CD8-positive, alpha-beta memory T cell (primary cell): ENCODE measurements at regions not wholly inside any gene's neighbourhood (a gene's known extent, or its start where the extent isn't known, plus 50 kb on each side); places are given as distances from the start of the nearest gene placed in this dataset.
"Not testable (repeated sequence)": the region's sequence is repeated elsewhere in the genome, so short reads cannot be mapped to it uniquely, and the experiment has no call there.

Experiments used
- CTCF ChIA-PET: fragments of 350-600 bp; sonication (Branson Sonifier 250); formaldehyde crosslinking; loops from one replicate; lab custom pipeline; 2021; ENCODE audit warnings: antibody characterized with exemption; lab: Charles Lee
- POLR2A ChIA-PET: fragments of 350-600 bp; sonication (Branson Sonifier 250); formaldehyde crosslinking; loops from one replicate; lab custom pipeline; 2021; ENCODE audit warnings: antibody characterized with exemption; lab: Charles Lee
- DNase-seq, 5 donors: peaks; one replicate each; pipeline versions ENCODE4 v3.0.0 to v3.0.0-alpha.2; 2020 to 2022; ENCODE audit warnings: mixed read lengths in 1 of 5
- H3K27ac ChIP-seq: one replicate; pipeline ENCODE4 v1.7.0; 2013; ENCODE audit warnings: low read depth, mild to moderate bottlenecking, low read length, moderate library complexity
- H3K27me3 ChIP-seq: 2 replicates; pipeline ENCODE4 v1.7.0; 2013; ENCODE audit warnings: low read length, mild to moderate bottlenecking; ENCODE audit not compliant: insufficient read depth, poor library complexity, severe bottlenecking
- H3K36me3 ChIP-seq: 2 replicates; pipeline ENCODE4 v1.7.0; 2013; ENCODE audit warnings: mild to moderate bottlenecking, low read length, moderate library complexity; ENCODE audit not compliant: insufficient read depth
- H3K4me1 ChIP-seq: 2 replicates; pipeline ENCODE4 v1.7.0; 2013; ENCODE audit warnings: mild to moderate bottlenecking, low read length, moderate library complexity; ENCODE audit not compliant: insufficient read depth
- H3K4me3 ChIP-seq: 2 replicates; pipeline ENCODE4 v1.7.0; 2013; ENCODE audit warnings: mild to moderate bottlenecking, low read length
- H3K9me3 ChIP-seq: 2 replicates; pipeline ENCODE4 v1.7.0; 2013; ENCODE audit warnings: mild to moderate bottlenecking, low read length
- H3K27ac Mint-ChIP-seq, 8 donors: one replicate each; pipeline ENCODE4 v1.8.0; 2020 to 2021; ENCODE audit warnings: mixed read lengths in 8 of 8, mild to moderate bottlenecking in 6 of 8, inconsistent platforms in 3 of 8, moderate library complexity in 3 of 8
- H3K27me3 Mint-ChIP-seq, 2 donors: one replicate each; pipeline ENCODE4 v1.8.0; 2020 to 2021; ENCODE audit warnings: mixed read lengths in 2 of 2, mild to moderate bottlenecking in 1 of 2, moderate library complexity in 1 of 2
- H3K36me3 Mint-ChIP-seq, 3 donors: one replicate each; pipeline ENCODE4 v1.8.0; 2020 to 2021; ENCODE audit warnings: mixed read lengths in 3 of 3, inconsistent platforms in 1 of 3, mild to moderate bottlenecking in 1 of 3
- H3K4me1 Mint-ChIP-seq, 3 donors: one replicate each; pipeline ENCODE4 v1.8.0; 2020 to 2021; ENCODE audit warnings: mixed read lengths in 3 of 3, inconsistent platforms in 1 of 3, mild to moderate bottlenecking in 1 of 3
- H3K4me3 Mint-ChIP-seq, 7 donors: one replicate each; pipeline ENCODE4 v1.8.0; 2020 to 2021; ENCODE audit warnings: mixed read lengths in 7 of 7, mild to moderate bottlenecking in 6 of 7, moderate library complexity in 4 of 7, inconsistent platforms in 2 of 7
- H3K9me3 Mint-ChIP-seq, 5 donors: one replicate each; pipeline ENCODE4 v1.8.0; 2020 to 2022; ENCODE audit warnings: mixed read lengths in 5 of 5, mild to moderate bottlenecking in 3 of 5, moderate library complexity in 2 of 5, inconsistent platforms in 1 of 5

GRCh38 chr14:23896609-23897153 lies 56.9 kb upstream of the DHRS4 start:
- peaks cover 8% of the 10 kb centered on the region for H3K27me3 ChIP-seq
- H3K4me1 Mint-ChIP-seq, result no peaks in the 10 kb centered on the region
- no peaks in the 10 kb centered on the region for H3K4me1 ChIP-seq
- H3K4me3 ChIP-seq, result no peak overlapping the region
- CTCF ChIA-PET, result no interaction called here
- POLR2A ChIA-PET, result no interaction called here
- peaks cover 4 to 47% of the 10 kb centered on the region in 2 donors for H3K27me3 Mint-ChIP-seq
- no peaks in the 10 kb centered on the region for H3K9me3 ChIP-seq
- H3K27ac Mint-ChIP-seq, result no peak overlapping the region
- H3K9me3 Mint-ChIP-seq, result no peaks in the 10 kb centered on the region
- H3K27ac ChIP-seq, result no peak overlapping the region
- H3K36me3 Mint-ChIP-seq, result peaks cover 0 to 7% (median 0%) of the 10 kb centered on the region in 3 donors
- no peak for DNase-seq
- no peaks in the 10 kb centered on the region for H3K36me3 ChIP-seq
- H3K4me3 Mint-ChIP-seq, result no peak overlapping the region

GRCh38 chr14:23897291-23897690 lies 56.3 kb upstream of the DHRS4 start:
- H3K9me3 ChIP-seq, H3K4me3 ChIP-seq, H3K27me3 ChIP-seq, H3K4me1 Mint-ChIP-seq, H3K4me1 ChIP-seq, H3K36me3 ChIP-seq, H3K27ac Mint-ChIP-seq, H3K9me3 Mint-ChIP-seq, H3K4me3 Mint-ChIP-seq, CTCF ChIA-PET, H3K36me3 Mint-ChIP-seq, H3K27ac ChIP-seq, POLR2A ChIA-PET, DNase-seq: not testable (repeated sequence)
- H3K27me3 Mint-ChIP-seq, result peaks cover 4 to 45% of the 10 kb centered on the region in 2 donors

- H3K27ac Mint-ChIP-seq, H3K36me3 Mint-ChIP-seq, CTCF ChIA-PET: not testable (repeated sequence)
These were observed 55.2 kb upstream of the DHRS4 start for GRCh38 chr14:23898359-23898758.

GRCh38 chr14:23899788-23900187 lies 53.8 kb upstream of the DHRS4 start:
- ChIA-PET POLR2A (no interaction called here), CTCF (no interaction called here)
- H3K27me3 Mint-ChIP-seq, result peaks cover 5 to 53% of the 10 kb centered on the region in 2 donors
- peaks cover 0 to 7% (median 0%) of the 10 kb centered on the region in 3 donors for H3K36me3 Mint-ChIP-seq
- Histone ChIP-seq H3K4me3 (no peak overlapping the region), H3K4me1 (no peaks in the 10 kb centered on the region), H3K9me3 (no peaks in the 10 kb centered on the region), H3K27ac (no peak overlapping the region), H3K27me3 (peaks cover 8% of the 10 kb centered on the region), H3K36me3 (no peaks in the 10 kb centered on the region)
- no peak overlapping the region for H3K27ac Mint-ChIP-seq
- no peak for DNase-seq
- H3K9me3 Mint-ChIP-seq, result no peaks in the 10 kb centered on the region
- H3K4me1 Mint-ChIP-seq, result no peaks in the 10 kb centered on the region
- no peak overlapping the region for H3K4me3 Mint-ChIP-seq

More at GRCh38 chr14:23898359-23898758, 55.2 kb upstream of the DHRS4 start:
- H3K27ac ChIP-seq, H3K4me1 Mint-ChIP-seq, H3K4me1 ChIP-seq, H3K4me3 ChIP-seq, H3K27me3 ChIP-seq, H3K4me3 Mint-ChIP-seq, H3K9me3 ChIP-seq, H3K36me3 ChIP-seq, H3K9me3 Mint-ChIP-seq, POLR2A ChIA-PET, DNase-seq: not testable (repeated sequence)
- H3K27me3 Mint-ChIP-seq, result peaks cover 7 to 51% of the 10 kb centered on the region in 2 donors

- Mint-ChIP-seq H3K36me3 (peaks cover 0 to 7% (median 0%) of the 10 kb centered on the region in 3 donors), H3K27ac (no peak overlapping the region), H3K27me3 (peaks cover 10 to 62% of the 10 kb centered on the region in 2 donors), H3K4me1 (no peaks in the 10 kb centered on the region), H3K9me3 (no peaks in the 10 kb centered on the region), H3K4me3 (no peak overlapping the region)
- no peaks in the 10 kb centered on the region for H3K36me3 ChIP-seq
- POLR2A ChIA-PET, result no interaction called here
- H3K27me3 ChIP-seq, result peaks cover 8% of the 10 kb centered on the region
- H3K4me3 ChIP-seq, result no peak overlapping the region
- CTCF ChIA-PET, result no interaction called here
- H3K9me3 ChIP-seq, result no peaks in the 10 kb centered on the region
- H3K4me1 ChIP-seq, result no peaks in the 10 kb centered on the region
- DNase-seq, result no peak
- H3K27ac ChIP-seq, result no peak overlapping the region
These were observed 50.1 kb upstream of the DHRS4 start for GRCh38 chr14:23903442-23903841.
